AG04450 (cell line): ENCODE measurements at regions not wholly inside any gene's neighbourhood (a gene's known extent, or its start where the extent isn't known, plus 50 kb on each side); places are given as distances from the start of the nearest gene placed in this dataset.

ENCODE experiments used
- CTCF ChIA-PET: fragments of 300-600, 350-600 bp; formaldehyde crosslinking; extraction: SDS; loops from one replicate; lab custom pipeline; 2022; ENCODE audit warnings: antibody characterized with exemption, inconsistent platforms; lab: Charles Lee
- POLR2A ChIA-PET: fragments of 350-600 bp; formaldehyde crosslinking; extraction: SDS; loops from one replicate; lab custom pipeline; 2021; ENCODE audit warnings: antibody characterized with exemption, inconsistent platforms; lab: Yijun Ruan, JAX
- DNase-seq: peaks from one replicate; pipeline ENCODE4 v3.0.0-alpha.2; 2011; ENCODE audit warnings: low read depth, low spot score
- H3K27ac ChIP-seq: one replicate; pipeline ENCODE4 v1.5.1; 2012; ENCODE audit warnings: low read depth, low read length, control low read depth
- H3K27me3 ChIP-seq: one replicate; pipeline ENCODE4 v1.6.0; 2012; ENCODE audit warnings: low read length; ENCODE audit not compliant: control insufficient read depth, insufficient read depth
- H3K4me3 ChIP-seq: 2 replicates; pipeline ENCODE4 v1.5.1; 2011; ENCODE audit warnings: mild to moderate bottlenecking, low read depth, low read length, control low read depth
- H3K9me3 ChIP-seq: 2 replicates; pipeline ENCODE4 v1.5.1; 2012; ENCODE audit warnings: low read length; ENCODE audit not compliant: control insufficient read depth, insufficient read depth
- TF ChIP-seq, protein P1 (sequence below): IDR thresholded peaks from 2 replicates; pipeline ENCODE4 v1.5.1; 2011; ENCODE audit warnings: low read depth, low read length, control low read depth, inconsistent platforms

DNA sequence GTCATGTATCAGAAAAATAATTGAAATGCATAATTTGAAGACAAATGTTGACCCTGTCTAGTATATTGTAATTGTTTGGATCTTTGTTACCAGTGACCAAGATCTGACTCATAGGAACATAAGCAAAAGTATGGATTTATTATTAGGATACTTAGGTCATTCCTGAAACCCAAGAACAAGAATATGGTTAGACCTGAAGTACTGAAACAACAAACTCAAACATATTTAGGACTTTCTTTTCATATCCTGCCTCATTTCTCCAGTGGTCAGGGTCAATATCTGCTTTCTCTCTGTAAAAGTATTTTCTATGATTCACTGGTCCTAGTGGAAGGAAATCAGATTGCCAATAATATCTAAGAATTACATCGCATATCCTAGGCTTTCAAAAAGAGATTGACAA is 1937.1 kb upstream of the WWC1 start:
- ChIA-PET CTCF (no interaction called here), POLR2A (no interaction called here)
- no peak overlapping the region for H3K27ac ChIP-seq
- H3K9me3 ChIP-seq: no peaks in the 10 kb centered on the region; the same call in 1 of the 2 replicates
- no peak overlapping the region for H3K4me3 ChIP-seq
- TF ChIP-seq, protein P1, sequence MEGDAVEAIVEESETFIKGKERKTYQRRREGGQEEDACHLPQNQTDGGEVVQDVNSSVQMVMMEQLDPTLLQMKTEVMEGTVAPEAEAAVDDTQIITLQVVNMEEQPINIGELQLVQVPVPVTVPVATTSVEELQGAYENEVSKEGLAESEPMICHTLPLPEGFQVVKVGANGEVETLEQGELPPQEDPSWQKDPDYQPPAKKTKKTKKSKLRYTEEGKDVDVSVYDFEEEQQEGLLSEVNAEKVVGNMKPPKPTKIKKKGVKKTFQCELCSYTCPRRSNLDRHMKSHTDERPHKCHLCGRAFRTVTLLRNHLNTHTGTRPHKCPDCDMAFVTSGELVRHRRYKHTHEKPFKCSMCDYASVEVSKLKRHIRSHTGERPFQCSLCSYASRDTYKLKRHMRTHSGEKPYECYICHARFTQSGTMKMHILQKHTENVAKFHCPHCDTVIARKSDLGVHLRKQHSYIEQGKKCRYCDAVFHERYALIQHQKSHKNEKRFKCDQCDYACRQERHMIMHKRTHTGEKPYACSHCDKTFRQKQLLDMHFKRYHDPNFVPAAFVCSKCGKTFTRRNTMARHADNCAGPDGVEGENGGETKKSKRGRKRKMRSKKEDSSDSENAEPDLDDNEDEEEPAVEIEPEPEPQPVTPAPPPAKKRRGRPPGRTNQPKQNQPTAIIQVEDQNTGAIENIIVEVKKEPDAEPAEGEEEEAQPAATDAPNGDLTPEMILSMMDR: no peak
- no peaks in the 10 kb centered on the region for H3K27me3 ChIP-seq
- DNase-seq: no peak

- CTCF ChIA-PET: no interaction called here
- H3K9me3 ChIP-seq: no peaks in the 10 kb centered on the region; the same call in 1 of the 2 replicates
- POLR2A ChIA-PET: no interaction called here
- H3K27ac ChIP-seq: no peak overlapping the region
- no peaks in the 10 kb centered on the region for H3K27me3 ChIP-seq
- TF ChIP-seq, protein P1: no peak
- H3K4me3 ChIP-seq: no peak overlapping the region
- no peak for DNase-seq
Observed at GRCh38 chr5:166356096-166356495, 1935.3 kb upstream of the WWC1 start.

DNA sequence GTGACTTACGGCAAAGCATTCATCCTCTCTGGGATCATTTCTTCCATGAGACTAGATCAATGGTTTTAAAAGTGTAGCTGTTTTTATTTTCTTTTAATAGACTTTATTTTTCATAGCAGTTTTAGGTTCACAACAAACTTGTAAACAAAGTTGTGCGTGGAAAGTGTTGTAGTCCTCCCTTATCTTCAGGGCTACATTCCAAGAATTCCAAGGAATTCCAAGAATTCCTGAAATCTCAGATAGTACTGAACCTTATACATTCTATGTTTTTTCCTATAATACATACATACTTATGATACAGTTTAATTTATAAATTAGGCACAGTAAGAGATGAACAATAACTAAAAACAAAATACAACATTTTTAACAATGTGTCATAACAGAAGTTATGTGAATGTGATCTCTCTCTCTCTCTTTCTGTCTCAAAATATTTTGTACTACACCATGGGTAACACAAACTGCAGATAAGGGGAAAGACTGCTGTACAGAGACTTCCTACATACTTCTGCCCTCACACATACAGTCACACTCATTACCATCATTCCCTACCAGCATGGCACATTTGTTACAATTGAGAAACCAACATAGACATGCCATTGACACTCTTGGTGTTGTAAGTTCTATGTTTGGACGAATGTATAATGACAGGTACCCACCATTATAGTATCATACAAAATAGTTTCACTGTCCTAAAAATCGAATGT is 1933.2 kb upstream of the WWC1 start:
- peaks cover 9% of the 10 kb centered on the region for H3K9me3 ChIP-seq
- H3K4me3 ChIP-seq: no peak overlapping the region
- H3K27ac ChIP-seq: no peak overlapping the region
- CTCF ChIA-PET: no interaction called here
- POLR2A ChIA-PET: no interaction called here
- H3K27me3 ChIP-seq: no peaks in the 10 kb centered on the region
- DNase-seq: no peak
- TF ChIP-seq, protein P1: no peak

DNA sequence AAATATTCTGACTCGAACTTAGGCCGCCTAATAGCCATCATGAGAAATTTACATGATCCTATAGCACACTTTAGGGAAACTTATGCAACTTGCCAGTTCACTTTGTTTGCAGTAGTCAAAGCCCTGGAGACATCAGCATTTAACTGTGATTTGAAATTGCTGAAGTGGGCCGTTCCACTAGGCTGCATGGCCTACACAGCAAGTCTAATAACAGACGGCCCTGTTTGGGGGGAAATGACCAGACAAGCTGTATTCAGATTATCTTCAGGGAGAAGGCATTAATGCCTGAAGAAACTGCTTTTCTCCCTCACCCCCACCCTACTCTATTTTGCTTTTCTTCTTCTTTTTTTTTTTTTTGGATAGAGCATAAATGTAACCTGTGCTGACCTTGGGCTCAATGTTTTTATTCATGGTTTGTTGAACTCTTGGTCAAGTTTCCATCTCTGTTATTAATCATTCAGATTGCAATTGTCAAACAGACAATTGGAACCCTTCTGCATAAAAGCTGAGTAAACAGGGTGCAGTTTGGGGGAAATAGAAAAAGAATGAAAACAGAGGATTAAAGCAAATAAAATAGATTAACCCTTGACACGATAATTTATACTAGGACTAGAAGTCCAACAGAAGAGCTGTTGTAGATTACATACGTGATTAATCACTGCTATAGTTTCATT is 1928.2 kb upstream of the WWC1 start:
- Histone ChIP-seq H3K27me3 (no peaks in the 10 kb centered on the region), H3K9me3 (peaks cover 12% of the 10 kb centered on the region), H3K27ac (no peak overlapping the region), H3K4me3 (no peak overlapping the region)
- DNase-seq: no peak
- TF ChIP-seq, protein P1: no peak
- ChIA-PET CTCF (no interaction called here), POLR2A (no interaction called here)

- no peak for DNase-seq
- ChIA-PET CTCF (no interaction called here), POLR2A (no interaction called here)
- no peak overlapping the region for H3K4me3 ChIP-seq
- no peak overlapping the region for H3K27ac ChIP-seq
- no peaks in the 10 kb centered on the region for H3K27me3 ChIP-seq
- TF ChIP-seq, protein P1: no peak
- peaks cover 12% of the 10 kb centered on the region for H3K9me3 ChIP-seq
Observed at GRCh38 chr5:166365164-166365563, 1926.3 kb upstream of the WWC1 start.
